Stimulated activated CD4-positive, alpha-beta T cell treated with anti-CD3 and anti-CD28 coated beads, TNF-alpha, amount 100 ng/mL, for 4 hours (primary cell): ENCODE measurements at regions not wholly inside any gene's neighbourhood (a gene's known extent, or its start where the extent isn't known, plus 50 kb on each side); places are given as distances from the start of the nearest gene placed in this dataset.

Experiments
- DNase-seq, 3 experiments: peaks; one replicate each; pipeline ENCODE4 v3.0.0-alpha.2; 2020; ENCODE audit warnings: low read depth in 3 of 3

DNA sequence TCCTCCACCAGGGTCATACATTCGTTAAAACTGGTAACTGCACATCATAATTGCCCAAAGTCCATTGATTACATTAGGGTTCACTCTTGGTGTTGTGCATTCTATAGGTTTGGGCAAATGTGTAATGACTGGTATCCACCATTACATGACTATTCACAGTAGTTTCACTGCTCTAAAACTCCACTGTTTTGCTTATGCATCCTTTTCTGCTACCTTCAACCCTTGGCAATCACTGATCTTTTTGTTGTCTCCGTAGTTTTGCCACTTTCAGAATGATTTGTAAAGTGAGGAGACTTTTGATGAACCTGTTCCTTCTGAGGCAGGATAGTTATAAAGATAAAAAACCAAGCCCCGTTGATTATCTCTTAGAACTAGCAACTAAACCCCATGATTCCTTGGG is 187.3 kb upstream of the MCHR2 start:
- DNase-seq, result no peak

DNA sequence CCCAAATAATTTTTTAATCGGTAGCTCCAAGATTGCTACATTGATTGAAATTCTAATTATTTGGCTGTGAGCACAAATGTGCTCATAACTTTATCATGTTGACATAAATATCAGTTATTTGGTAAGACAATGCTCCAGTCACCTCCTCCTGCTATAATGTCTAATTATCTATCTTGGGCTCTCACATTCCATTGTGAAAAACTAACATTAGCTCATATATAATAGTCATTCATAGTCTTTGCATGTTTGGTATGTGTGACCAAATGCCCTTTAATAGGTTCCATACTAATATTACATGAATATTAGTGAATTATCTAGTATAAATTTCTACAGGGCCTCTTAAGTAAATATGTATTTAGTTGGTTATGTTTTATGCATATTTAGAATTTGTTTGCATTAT is 185.6 kb upstream of the MCHR2 start:
- no peak for DNase-seq

DNA sequence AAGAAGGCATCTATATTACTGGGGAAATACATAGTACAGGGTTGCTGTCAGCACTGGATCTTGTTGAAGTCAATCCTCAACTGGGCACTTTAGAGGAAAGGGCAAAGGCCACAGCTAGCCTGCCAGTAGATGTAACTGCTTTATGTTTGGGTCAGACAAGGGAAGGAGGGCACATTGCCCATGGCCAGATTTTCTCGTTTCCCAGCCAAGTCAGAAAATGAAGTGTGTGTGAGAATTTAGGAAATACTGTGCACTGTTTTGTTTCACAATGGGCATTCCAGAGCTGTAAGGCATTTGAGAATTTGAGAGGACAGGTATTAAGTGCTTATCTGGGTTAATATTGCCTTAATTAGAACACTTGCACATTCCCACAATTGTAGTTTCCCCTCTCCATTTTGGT is 183.9 kb upstream of the MCHR2 start:
- no peak for DNase-seq

DNA sequence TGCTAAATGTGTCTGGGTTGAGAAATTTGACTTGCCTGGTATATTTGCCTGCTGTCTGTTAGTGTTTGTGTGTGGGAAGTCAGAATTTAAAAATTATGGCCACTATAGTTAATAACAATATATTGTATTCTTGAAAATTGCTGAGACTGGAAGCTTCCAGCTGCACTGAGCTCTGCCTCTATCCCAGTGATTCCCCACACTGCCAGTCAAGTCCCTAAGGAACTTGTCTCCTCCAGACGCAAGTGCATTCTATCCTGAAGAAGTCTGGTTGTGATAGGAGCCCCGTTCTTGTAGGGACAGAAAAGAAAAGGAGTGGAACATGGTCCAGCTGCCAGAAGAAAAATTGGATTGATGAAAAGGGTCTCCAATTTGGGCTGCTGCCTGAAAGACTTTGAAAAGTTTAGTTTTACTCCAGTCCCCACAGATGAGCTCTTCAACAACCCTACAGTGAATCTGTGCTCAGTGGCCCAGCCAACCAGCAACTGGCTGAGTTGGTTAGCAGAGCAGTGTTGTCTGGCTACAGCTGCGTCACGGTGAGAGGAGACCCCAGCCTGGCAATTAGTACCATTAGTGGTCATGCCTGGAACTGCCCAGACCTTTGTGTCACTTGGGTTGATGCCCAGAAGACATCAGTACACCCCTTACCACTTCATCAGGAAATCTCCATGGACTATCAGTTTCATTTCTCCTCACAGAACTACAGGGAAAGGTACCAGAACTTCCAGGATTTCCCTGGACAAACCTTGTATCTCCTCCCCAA is 183.1 kb upstream of the MCHR2 start:
- DNase-seq, result no peak

DNA sequence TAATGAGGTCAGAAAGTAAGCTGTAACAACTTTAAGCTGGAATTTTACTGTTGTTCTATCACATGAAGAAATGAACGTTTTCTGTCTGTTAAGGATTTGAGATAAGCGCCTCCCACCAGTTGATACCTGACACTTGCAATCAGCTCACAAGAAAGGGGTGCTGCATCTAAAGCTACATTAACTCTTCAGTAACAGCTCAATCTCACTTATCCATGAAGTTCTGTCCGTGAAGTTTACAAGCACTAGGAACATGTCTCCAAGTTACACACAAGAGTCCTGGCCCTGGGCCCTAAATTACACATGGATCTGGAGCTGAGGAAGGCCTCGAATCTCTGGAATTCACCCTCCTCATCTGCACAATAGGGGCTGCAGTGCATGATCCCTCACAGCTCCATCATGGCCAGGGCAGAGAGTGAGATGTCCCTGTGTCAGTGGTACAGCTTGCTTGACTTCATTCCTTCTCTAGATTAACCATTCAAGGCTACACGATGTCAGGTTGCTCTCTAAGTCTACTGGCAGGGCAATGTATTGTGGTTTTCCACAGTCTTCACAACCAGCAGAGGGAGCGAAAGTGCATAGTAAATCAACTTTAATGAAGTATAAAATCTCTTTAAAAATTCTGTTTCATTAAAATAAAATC is 182.4 kb upstream of the MCHR2 start:
- DNase-seq, result no peak

DNA sequence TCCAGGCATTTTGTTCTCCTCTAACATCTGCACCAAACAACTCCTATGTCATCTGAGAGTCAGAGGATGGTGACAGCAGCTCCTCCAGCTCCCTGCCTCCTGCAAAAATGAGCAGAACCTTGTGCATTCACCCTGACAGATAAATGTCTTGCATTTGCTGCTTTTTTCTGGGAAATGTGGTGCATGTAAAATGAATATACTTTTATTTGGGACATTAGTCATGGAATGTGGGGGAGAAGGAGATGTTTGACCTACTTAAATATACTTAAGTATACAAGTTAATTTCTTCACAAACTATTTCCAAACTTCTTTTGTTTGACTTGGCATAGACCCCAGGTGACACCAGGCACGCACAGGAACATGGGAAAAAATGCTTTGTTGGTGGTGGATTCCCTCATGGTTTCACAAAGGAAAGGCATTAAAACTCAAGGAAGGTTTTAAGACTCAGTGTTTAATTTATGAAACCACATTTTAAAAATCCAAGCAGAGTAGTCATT is 181.8 kb upstream of the MCHR2 start:
- no peak for DNase-seq

DNA sequence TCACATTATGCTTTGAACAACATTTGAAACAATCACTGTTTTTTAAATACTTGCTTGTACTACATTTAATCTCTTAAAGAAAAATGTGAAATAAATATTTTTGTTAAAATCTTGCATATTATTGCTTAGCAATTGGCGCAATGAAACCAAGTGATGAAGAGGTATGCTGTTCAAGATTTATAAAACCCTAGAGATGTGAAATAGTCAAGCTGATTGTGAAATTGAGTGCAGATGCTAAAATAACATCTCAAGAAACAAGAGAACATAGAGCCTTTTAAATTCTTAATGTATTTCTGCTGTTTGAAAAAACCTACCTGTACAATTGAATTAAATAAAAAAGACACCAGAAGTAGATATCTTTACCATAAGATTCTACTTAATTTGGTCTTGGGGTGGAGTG is 179.2 kb upstream of the MCHR2 start:
- DNase-seq, result no peak

DNA sequence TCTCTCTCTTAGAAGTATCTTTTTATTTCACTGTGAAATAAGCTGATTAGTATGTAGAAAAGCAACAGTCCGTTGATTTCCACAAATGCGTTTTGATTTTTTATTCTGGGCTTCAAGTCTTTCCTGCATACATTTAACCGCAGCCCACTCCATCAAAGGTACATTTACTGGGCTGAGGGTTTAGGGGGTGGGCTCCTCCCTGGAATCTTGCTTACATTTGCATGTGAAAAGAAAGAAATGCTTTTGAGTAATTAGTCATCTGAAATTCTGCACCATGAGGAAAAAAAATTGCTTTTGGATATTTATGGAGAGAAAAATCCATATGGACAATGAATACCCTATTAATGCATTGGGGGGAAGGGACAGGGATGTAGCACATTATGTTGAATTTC is 178.3 kb upstream of the MCHR2 start:
- no peak for DNase-seq

DNA sequence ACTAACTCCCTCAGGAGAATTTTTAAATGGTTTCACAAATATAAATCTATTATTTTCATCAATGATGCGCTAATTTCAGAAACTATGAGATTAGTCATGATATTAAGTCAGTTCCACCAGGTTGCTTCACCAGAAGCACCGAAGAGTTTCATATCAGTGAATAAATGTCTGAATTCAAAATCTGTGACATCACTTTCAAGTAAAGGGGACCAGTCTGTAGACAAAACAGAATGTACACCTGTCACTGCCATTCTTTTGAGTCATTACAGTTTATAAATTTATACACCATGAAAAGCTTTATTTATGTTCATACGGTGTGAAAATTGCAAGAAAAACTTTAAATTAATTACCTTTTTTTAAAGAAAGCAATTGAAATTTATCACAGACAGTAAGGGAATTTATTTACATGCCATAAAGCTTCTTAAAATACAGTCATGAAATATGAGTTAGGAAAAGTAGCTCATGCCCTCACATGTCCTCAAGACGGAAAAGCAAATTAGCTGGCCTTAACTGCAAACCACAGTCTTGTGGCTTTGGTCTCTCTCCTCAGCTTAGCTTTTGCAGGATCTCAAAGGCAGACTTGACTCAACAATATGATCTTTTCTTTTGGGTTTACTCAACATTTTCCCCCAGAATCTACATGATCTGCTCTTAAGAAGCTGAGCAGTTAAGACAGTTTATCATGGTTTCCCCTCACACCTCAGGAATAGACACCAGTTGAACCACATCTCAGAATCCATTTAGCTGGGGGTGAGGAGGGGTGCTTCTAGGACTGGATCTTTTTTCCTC is 177.7 kb upstream of the MCHR2 start:
- no peak for DNase-seq

DNA sequence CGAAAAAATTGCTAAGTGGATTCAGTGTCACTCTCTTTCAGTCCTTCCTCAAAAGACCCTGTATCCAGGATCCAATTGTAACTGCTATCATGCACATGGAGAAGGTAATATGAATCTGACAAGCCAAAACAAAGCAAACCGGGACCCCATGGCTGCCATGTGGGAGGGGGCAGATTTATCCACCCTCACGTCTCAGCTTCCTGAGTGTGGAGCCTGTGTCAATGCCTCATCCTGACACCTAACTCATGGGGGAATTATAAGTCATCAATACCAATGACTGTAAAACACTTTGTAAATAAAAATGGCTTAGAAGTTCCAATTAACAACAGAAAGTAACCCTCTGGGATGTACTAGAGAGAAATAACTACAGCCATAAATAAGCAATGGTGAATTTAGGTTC is 174.1 kb upstream of the MCHR2 start:
- DNase-seq, result no peak

DNA sequence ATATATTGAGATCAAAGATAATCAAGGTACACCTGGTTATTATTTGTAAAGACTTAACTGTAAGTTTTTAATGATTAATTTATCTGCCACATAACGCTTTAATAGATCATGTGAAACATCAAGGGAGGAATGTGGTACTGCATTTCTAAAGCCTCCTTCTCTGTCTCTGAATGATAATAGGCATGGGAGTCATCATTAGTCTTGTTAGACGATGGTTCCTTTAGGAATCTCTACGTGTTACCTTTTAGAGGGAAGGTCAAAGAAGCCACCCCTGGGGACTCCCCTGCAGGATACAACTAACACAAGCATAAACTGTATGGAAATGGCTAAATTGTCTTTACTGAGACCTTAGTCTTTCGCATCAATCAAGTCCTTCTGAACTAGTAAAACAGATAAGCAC is 173.6 kb upstream of the MCHR2 start:
- DNase-seq, result no peak

DNA sequence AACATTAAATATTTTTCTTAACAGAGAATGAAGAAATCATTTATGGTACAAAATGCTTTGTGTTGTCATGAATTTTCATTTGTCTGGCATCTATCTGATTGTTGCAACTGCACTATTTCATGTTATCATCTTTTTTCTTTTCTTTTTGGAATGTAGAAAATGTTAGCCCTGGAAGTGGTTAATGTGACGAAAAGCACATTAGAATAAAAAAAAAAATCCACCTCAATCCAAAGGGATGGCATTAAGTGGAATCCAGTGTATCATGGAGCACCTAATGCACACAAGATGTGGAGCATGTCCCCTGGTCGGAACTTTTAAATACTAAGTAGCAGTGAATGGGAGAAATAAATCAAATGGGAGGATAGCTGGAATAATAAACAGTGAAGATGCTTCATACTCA is 172.9 kb upstream of the MCHR2 start:
- DNase-seq, result no peak

DNA sequence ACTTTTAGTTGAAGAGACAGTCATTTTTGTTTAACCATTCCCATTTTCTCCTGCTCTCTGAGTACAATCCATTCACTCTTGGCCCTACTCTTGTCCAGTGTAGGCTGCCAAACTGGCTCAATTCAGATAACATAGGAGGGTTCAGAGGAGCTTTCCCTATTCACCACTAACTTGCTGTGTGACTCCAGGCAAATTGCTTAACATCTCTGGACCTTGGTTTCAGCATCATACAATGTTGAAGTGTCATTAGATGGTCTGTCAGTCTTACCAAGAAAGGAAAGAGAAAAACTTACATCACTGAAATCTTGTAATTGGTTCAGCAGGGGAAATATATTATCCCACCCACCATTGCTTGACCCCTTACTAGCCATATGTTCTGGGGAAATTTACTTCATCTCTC is 171.4 kb upstream of the MCHR2 start:
- DNase-seq, result no peak

DNA sequence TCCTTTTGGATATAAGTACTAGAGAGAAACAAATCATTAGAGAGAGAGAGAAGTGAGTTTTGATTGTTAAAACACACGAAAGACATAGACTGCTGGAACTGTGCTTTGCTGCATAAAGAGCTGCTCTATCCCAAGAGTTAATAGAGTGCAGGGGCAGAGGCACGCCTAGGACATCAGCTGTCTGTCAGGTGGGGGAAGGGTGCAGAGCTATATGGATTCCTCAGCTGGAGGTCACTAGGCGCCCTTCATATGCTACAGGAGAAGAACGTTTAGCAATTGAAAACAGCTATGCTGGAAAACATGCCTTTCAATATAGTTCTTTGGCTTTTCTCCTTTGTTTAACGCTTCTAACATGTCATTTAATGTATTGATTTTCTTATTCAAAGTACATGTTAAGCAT is 169.0 kb upstream of the MCHR2 start:
- no peak for DNase-seq

DNA sequence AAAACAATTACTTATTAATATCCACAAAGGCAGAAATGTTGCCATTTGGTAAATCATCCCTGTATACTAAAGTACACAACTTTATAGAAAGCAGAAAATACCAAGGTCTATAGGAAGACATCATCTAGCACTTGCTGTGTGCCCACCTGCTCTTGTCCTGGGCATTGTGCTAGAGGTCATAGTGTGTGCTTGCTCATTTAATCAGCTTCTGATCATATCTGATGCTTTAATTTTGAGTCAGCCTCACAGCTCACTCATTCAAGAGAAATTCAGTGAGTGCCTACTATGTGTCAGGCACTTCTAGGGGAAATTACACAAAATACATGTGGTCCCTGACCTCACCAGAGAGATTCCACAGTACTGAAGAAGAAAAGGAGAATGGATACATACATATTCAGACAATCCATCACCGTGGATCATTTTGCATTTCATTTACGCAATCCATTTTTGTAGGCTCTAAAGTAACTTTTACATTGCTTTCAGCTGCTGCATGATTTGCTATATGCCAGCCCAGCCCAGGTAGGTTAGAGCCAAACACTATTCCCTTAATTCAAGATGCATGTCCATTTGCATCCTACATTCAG is 167.9 kb upstream of the MCHR2 start:
- DNase-seq, result no peak

DNA sequence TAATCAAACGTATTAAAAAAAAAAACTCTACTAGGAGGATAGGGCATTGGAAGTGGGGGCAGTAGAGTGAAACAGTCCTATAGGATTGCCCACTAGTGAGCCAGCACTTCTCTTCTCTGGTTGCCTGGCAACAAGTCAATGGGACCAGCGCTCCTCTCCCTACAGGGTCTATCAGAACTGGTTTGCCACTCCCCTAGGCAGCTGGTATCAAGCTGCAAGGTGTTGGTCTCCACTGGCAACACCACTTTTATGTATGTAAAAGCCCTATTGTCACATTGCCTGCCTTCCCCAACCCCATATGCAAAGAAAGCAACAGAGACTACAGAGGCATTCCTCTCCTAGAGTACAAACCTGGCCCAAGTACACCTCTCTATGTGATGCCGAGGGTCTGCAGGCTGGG is 166.9 kb upstream of the MCHR2 start:
- DNase-seq, result no peak

DNA sequence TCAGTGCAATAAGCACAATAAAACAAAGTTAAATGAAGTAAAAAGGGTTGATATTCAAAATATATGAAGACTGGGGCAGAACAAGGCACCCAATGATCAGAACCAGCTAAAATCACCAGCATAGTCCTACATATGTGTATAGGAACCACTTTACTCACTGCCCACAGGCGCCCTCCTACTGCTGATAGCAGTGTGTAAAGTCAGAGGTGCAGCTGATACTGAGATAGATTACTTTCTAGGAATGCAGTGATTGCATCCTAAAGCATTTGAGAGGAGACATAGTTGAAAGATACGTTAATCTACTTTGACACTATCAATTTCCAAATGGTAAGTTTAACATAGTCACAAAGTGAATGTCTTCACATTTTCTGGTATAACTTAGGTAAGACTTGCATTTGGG is 161.1 kb upstream of the MCHR2 start:
- no peak for DNase-seq

DNA sequence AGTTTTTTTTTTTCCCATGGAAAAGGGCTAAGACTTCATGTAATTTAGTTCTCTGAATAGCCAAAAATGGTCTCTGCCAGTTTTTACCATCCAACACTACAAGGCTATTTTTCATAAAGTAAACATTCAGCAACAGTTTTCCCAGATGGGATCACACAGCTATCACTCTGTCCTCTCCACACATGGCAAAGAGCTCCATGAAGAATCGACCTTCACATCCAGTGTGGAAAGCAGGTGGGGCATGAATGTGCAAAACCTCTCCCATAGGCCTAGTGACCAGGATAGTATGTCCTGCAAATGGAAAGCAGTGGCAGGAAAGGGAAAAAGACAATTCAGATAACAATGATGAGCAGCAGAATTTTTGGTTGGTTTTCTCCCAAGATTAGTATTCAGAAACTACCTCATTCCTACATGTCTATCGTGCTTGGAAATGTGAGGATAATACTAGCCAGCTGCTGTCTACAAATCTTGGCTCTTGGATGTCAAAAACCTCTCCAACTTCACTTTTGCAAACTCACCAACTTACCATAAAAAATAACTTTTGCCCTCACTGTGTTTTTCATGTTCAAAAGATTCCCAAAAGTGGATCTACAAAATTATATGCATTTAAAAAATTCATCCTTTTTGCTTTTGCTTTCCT is 159.7 kb upstream of the MCHR2 start:
- no peak for DNase-seq

DNA sequence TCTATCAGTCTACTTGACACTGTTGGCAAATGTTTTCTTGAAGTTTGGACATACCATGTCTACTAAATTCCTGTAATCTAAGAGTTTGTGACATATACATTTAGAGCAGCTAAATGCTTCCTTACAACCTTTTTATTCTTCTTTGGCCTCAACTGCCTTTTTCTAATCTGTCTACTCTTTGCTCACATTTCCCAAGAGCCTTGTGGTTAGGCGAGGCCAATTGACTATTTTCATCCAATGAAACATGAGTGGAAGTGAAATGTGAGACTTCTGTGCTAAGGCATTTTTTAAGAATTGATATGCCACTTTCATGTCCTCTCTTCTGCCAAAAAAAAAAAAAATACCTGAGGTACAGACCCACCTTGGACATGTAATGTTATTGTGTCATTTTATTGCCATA is 158.2 kb upstream of the MCHR2 start:
- no peak for DNase-seq

DNA sequence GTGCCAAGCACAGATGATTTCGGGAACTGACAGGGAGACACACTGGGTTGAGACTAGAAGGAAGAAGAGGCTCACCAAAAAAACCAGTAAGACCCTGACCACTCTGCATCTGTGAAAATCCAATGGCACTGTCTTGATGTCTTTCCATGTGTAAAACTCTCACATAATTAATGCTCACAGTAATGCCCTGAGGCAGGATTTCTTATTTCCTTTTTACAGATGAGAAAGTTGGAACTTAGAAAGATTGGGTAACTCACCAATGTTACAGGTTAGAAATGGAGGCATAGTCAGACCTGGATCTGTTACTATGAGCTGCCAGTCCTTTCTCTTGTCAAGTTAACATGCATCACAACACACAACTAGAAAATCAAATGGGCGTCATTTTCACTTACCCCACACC is 151.0 kb upstream of the MCHR2 start:
- DNase-seq, result no peak

DNA sequence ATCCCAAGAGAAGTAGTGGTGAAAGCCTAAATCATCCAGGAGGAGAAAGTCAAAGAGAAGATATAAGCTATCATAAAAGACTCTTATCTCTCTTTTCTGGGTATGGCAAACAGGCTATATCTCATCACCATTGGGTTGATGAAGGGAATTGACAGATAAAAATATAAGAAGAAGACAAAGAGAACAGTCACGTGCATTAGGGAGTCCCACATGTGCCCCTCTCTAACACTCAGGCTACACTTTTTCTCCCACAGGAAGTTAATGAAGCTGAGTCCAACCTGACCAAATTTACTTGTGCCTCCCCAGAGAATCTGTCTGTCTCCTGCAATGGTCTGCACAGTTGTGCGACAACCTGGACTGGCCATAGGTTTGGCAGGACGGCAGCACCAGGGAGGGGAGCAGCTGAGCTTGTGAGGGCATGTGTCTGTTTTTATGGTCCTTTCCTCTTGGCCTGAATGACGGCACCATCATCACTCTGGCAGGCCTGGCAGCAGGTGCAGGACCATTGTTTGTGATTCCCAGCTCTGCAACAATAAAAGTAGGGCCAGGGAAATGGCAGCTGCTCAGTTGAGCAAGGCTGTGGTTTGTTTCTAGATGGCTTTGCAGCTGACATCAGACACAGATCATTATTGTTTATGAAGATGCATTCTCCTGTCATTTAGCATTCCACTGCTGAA is 144.5 kb upstream of the MCHR2 start:
- no peak for DNase-seq
